ENCODE measurements at regions not wholly inside any gene's neighbourhood (a gene's known extent, or its start where the extent isn't known, plus 50 kb on each side); places are given as distances from the start of the nearest gene placed in this dataset.
A peak's percentile ranks its signal among the peaks of the same experiment; 100 is the strongest.

DNA sequence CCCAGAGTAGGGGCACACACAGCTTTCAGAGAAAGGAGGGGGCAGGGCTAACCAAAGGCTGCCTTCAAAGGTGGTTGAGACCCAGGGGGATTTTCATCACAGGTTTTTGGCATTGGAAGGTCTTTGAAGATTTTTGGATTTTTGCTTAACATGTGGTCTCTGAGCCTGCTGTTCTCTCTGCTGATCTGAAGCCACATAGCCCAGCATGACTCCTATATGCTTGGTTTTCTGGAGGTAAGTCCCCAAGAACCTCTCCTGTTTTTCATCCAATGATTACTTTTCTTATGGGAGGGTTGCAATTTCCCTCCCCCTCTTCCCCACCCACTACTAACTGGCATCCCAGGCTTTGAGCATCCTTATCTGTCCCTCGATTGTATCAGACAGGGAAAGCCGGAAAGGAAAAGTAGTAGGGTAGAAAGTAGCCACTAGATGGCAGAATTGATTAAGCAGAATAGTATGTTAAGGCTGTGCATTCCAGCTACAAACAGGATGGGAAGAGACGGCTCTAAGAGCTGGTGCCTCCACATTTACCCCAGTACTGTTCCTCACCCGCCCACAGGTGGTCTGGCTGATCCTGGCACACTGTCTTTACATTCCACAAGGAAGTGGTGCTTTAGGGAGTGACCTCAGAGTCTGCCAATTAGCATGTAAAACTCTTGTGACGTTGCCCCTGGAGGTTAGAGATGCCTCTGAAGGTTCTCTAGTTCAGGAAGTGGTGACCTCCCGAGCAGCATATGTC lies 218.9 kb upstream of the EDNRB start:
- H3K9ac ChIP-seq = no peak overlapping the region
- WGBS, 2 experiments (ENCODE audit: low coverage in 1 of 2, low lambda C conversion rate in 2 of 2, missing lambda C conversion rate in 2 of 2) = 0 to 1% methylated on average over 6 of the region's 6 CpGs
- TF ChIP-seq EZH2phosphoT487 (IDR thresholded peaks at IDR 0.05; ENCODE audit: insufficient read depth, low read depth) (no peak), EZH2 (IDR thresholded peaks at IDR 0.05; ENCODE audit: insufficient read depth, poor library complexity, severe bottlenecking) (no peak)
- in situ Hi-C loops (cut with MboI) = no loop called here
- H3K27me3 ChIP-seq (replicated peaks; ENCODE audit: insufficient read depth) = no peaks in the 10 kb centered on the region
- no peaks in the 10 kb centered on the region for H3K79me2 ChIP-seq (ENCODE audit: insufficient read depth)
- no peaks in the 10 kb centered on the region for H3K9me3 ChIP-seq (ENCODE audit: low read depth)
- peak overlapping the region; percentile 40; the same call in 1 of the 2 replicates for H3K4me3 ChIP-seq
- H2AFZ ChIP-seq = peak overlapping the region; percentile 55; the same call in 1 of the 2 replicates
- peak; percentile 79 for DNase-seq
- H4K20me1 ChIP-seq (ENCODE audit: insufficient read depth) = no peaks in the 10 kb centered on the region
- peak overlapping the region; percentile 26 for H3K4me2 ChIP-seq (ENCODE audit: unreplicated experiment)
- H3K9me2 ChIP-seq (ENCODE audit: insufficient read depth) = no peaks in the 10 kb centered on the region
- H3K4me1 ChIP-seq (ENCODE audit: insufficient read depth) = no peaks in the 10 kb centered on the region
- no peak overlapping the region for H3K27ac ChIP-seq
- no peaks in the 10 kb centered on the region for H3F3A ChIP-seq (ENCODE audit: insufficient read depth)
- no peaks in the 10 kb centered on the region for H3K36me3 ChIP-seq (ENCODE audit: low read depth)

GRCh38 chr13:78136966-78137365 lies 218.3 kb upstream of the EDNRB start:
- TF ChIP-seq EZH2 (IDR thresholded peaks at IDR 0.05; ENCODE audit: insufficient read depth, poor library complexity, severe bottlenecking) (no peak), EZH2phosphoT487 (IDR thresholded peaks at IDR 0.05; ENCODE audit: insufficient read depth, low read depth) (no peak)
- Histone ChIP-seq H3K9me2 (ENCODE audit: insufficient read depth) (no peaks in the 10 kb centered on the region), H3K4me3 (no peak overlapping the region), H3K27ac (no peak overlapping the region), H3K4me1 (ENCODE audit: insufficient read depth) (no peaks in the 10 kb centered on the region), H3F3A (ENCODE audit: insufficient read depth) (no peaks in the 10 kb centered on the region), H3K79me2 (ENCODE audit: insufficient read depth) (no peaks in the 10 kb centered on the region), H3K36me3 (ENCODE audit: low read depth) (no peaks in the 10 kb centered on the region), H4K20me1 (ENCODE audit: insufficient read depth) (no peaks in the 10 kb centered on the region), H3K9me3 (ENCODE audit: low read depth) (no peaks in the 10 kb centered on the region), H3K9ac (no peak overlapping the region), H3K4me2 (ENCODE audit: unreplicated experiment) (no peak overlapping the region), H3K27me3 (replicated peaks; ENCODE audit: insufficient read depth) (no peaks in the 10 kb centered on the region), H2AFZ (no peak overlapping the region)
- in situ Hi-C loops (cut with MboI) = no loop called here
- DNase-seq = no peak
- WGBS, 2 experiments (ENCODE audit: low coverage in 1 of 2, low lambda C conversion rate in 2 of 2, missing lambda C conversion rate in 2 of 2) = 38 to 47% methylated on average over 3 of the region's 3 CpGs

GRCh38 chr13:78133511-78133910 lies 214.9 kb upstream of the EDNRB start:
- in situ Hi-C loops (cut with MboI) = no loop called here
- no peaks in the 10 kb centered on the region for H3K4me1 ChIP-seq (ENCODE audit: insufficient read depth)
- H3K9ac ChIP-seq = no peak overlapping the region
- no peak overlapping the region for H3K4me3 ChIP-seq
- TF ChIP-seq EZH2phosphoT487 (IDR thresholded peaks at IDR 0.05; ENCODE audit: insufficient read depth, low read depth) (no peak), EZH2 (IDR thresholded peaks at IDR 0.05; ENCODE audit: insufficient read depth, poor library complexity, severe bottlenecking) (no peak)
- no peaks in the 10 kb centered on the region for H3K9me3 ChIP-seq (ENCODE audit: low read depth)
- no peak for DNase-seq
- H2AFZ ChIP-seq = no peak overlapping the region
- H3F3A ChIP-seq (ENCODE audit: insufficient read depth) = no peaks in the 10 kb centered on the region
- peaks cover 23% of the 10 kb centered on the region for H3K27me3 ChIP-seq (replicated peaks; ENCODE audit: insufficient read depth)
- no peaks in the 10 kb centered on the region for H4K20me1 ChIP-seq (ENCODE audit: insufficient read depth)
- WGBS, 2 experiments (ENCODE audit: low coverage in 1 of 2, low lambda C conversion rate in 2 of 2, missing lambda C conversion rate in 2 of 2) = 48 to 51% methylated on average over 3 of the region's 3 CpGs
- H3K27ac ChIP-seq = no peak overlapping the region
- H3K9me2 ChIP-seq (ENCODE audit: insufficient read depth) = no peaks in the 10 kb centered on the region
- no peaks in the 10 kb centered on the region for H3K79me2 ChIP-seq (ENCODE audit: insufficient read depth)
- H3K36me3 ChIP-seq (ENCODE audit: low read depth) = no peaks in the 10 kb centered on the region
- H3K4me2 ChIP-seq (ENCODE audit: unreplicated experiment) = no peak overlapping the region

- Histone ChIP-seq H3F3A (ENCODE audit: insufficient read depth) (no peaks in the 10 kb centered on the region), H4K20me1 (ENCODE audit: insufficient read depth) (no peaks in the 10 kb centered on the region), H3K27me3 (replicated peaks; ENCODE audit: insufficient read depth) (peaks cover 35% of the 10 kb centered on the region), H3K36me3 (ENCODE audit: low read depth) (no peaks in the 10 kb centered on the region), H3K9me3 (ENCODE audit: low read depth) (no peaks in the 10 kb centered on the region), H3K27ac (no peak overlapping the region), H3K4me2 (ENCODE audit: unreplicated experiment) (no peak overlapping the region), H2AFZ (no peak overlapping the region), H3K4me1 (ENCODE audit: insufficient read depth) (no peaks in the 10 kb centered on the region), H3K9ac (no peak overlapping the region), H3K4me3 (no peak overlapping the region), H3K79me2 (ENCODE audit: insufficient read depth) (no peaks in the 10 kb centered on the region), H3K9me2 (ENCODE audit: insufficient read depth) (no peaks in the 10 kb centered on the region)
- peak; percentile 45 for DNase-seq
- no peak for TF ChIP-seq EZH2 (IDR thresholded peaks at IDR 0.05; ENCODE audit: insufficient read depth, poor library complexity, severe bottlenecking)
- TF ChIP-seq EZH2phosphoT487 (IDR thresholded peaks at IDR 0.05; ENCODE audit: insufficient read depth, low read depth) = no peak
- in situ Hi-C loops (cut with MboI) = no loop called here
Observed at GRCh38 chr13:78131811-78132210, 213.2 kb upstream of the EDNRB start.

All from GM23248 (cell line).